Neural progenitor cell (in vitro differentiated cells): ENCODE measurements at regions not wholly inside any gene's neighbourhood (a gene's known extent, or its start where the extent isn't known, plus 50 kb on each side); places are given as distances from the start of the nearest gene placed in this dataset.

ENCODE experiments used
- DNase-seq: peaks from one replicate; pipeline ENCODE4 v3.0.0-alpha.2; 2016; ENCODE audit warnings: low spot score
- H2AFZ ChIP-seq: fragments of 200-600 bp; sonication (generic); replicated peaks from 2 replicates; pipeline ENCODE4 v1.6.1; 2016; ENCODE audit warnings: antibody characterized with exemption
- H3F3A ChIP-seq: fragments of 200-600 bp; sonication (generic); 2 replicates; pipeline ENCODE4 v1.6.1; 2016; ENCODE audit warnings: antibody characterized with exemption, low read depth
- H3K27ac ChIP-seq: fragments of 200-600 bp; sonication (generic); 2 replicates; pipeline ENCODE4 v1.5.1; 2016; ENCODE audit warnings: mild to moderate bottlenecking
- H3K27me3 ChIP-seq: fragments of 200-600 bp; sonication (generic); 2 replicates; pipeline ENCODE4 v1.6.1; 2016; ENCODE audit warnings: mild to moderate bottlenecking, moderate library complexity
- H3K36me3 ChIP-seq: fragments of 200-600 bp; sonication (generic); 2 replicates; pipeline ENCODE4 v1.5.1; 2016
- H3K4me1 ChIP-seq: fragments of 200-600 bp; sonication (generic); 2 replicates; pipeline ENCODE4 v1.6.1; 2016; ENCODE audit warnings: mixed run types
- H3K4me2 ChIP-seq: fragments of 200-600 bp; sonication (generic); 2 replicates; pipeline ENCODE4 v1.6.1; 2016
- H3K4me3 ChIP-seq: fragments of 200-600 bp; sonication (generic); 2 replicates; pipeline ENCODE4 v1.5.1; 2016
- H3K79me2 ChIP-seq: fragments of 200-600 bp; sonication (generic); 2 replicates; pipeline ENCODE4 v1.6.1; 2016; ENCODE audit warnings: low read depth
- H3K9ac ChIP-seq: fragments of 200-600 bp; sonication (generic); 2 replicates; pipeline ENCODE4 v1.6.1; 2016
- H3K9me3 ChIP-seq: fragments of 200-600 bp; sonication (generic); 2 replicates; pipeline ENCODE4 v1.5.1; 2016; ENCODE audit warnings: low read depth
- H4K20me1 ChIP-seq: fragments of 200-600 bp; sonication (generic); 2 replicates; pipeline ENCODE4 v1.6.1; 2016; ENCODE audit warnings: low read depth
- H3K27ac Mint-ChIP-seq: 3 replicates; pipeline ENCODE4 v1.8.0; 2021; ENCODE audit warnings: mixed read lengths
- H3K27me3 Mint-ChIP-seq: 2 replicates; pipeline ENCODE4 v1.8.0; 2022; ENCODE audit warnings: low read depth, mild to moderate bottlenecking, inconsistent platforms, moderate library complexity, mixed read lengths; ENCODE audit not compliant: insufficient read depth
- H3K36me3 Mint-ChIP-seq: 3 replicates; pipeline ENCODE4 v1.8.0; 2021; ENCODE audit warnings: mixed read lengths
- H3K4me1 Mint-ChIP-seq: 3 replicates; pipeline ENCODE4 v1.8.0; 2021; ENCODE audit warnings: mixed read lengths
- H3K4me3 Mint-ChIP-seq: 3 replicates; pipeline ENCODE4 v1.8.0; 2021; ENCODE audit warnings: mild to moderate bottlenecking, moderate library complexity, mixed read lengths
- H3K9me3 Mint-ChIP-seq: 3 replicates; pipeline ENCODE4 v1.8.0; 2020; ENCODE audit warnings: mixed read lengths
- EZH2 ChIP-seq: fragments of 200-600 bp; sonication (generic); IDR thresholded peaks from 2 replicates; pipeline ENCODE4 v1.6.1; 2017; ENCODE audit warnings: antibody characterized with exemption, mild to moderate bottlenecking, moderate library complexity
- EZH2phosphoT487 ChIP-seq: fragments of 200-600 bp; sonication (generic); IDR thresholded peaks from 2 replicates; pipeline ENCODE4 v1.6.1; 2017; ENCODE audit warnings: antibody characterized with exemption
- TF ChIP-seq, protein P1 (sequence below): fragments of 200-600 bp; sonication (generic); IDR thresholded peaks from 2 replicates; pipeline ENCODE4 v1.5.1; 2017; ENCODE audit warnings: antibody characterized with exemption, mild to moderate bottlenecking

DNA sequence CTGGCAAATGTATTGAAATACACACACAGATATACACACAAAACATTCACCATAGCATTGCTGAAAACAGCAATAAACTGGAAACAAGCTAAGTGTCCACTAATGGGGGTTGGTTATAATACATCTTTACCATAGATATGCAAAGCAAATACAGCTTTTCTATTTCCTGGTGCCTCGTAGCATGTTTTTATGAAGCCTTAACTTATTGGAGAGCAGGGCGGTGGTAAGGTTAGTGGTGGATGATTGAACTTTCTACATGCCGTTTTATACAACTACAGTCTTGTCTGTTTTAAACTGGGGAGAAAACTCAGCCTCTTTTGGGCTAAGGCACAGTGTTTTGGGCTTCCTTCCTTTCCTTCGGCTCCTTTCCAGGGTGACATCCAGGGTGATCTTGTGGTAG, 104.5 kb downstream of the NR2F2 start:
- TF ChIP-seq, protein P1, sequence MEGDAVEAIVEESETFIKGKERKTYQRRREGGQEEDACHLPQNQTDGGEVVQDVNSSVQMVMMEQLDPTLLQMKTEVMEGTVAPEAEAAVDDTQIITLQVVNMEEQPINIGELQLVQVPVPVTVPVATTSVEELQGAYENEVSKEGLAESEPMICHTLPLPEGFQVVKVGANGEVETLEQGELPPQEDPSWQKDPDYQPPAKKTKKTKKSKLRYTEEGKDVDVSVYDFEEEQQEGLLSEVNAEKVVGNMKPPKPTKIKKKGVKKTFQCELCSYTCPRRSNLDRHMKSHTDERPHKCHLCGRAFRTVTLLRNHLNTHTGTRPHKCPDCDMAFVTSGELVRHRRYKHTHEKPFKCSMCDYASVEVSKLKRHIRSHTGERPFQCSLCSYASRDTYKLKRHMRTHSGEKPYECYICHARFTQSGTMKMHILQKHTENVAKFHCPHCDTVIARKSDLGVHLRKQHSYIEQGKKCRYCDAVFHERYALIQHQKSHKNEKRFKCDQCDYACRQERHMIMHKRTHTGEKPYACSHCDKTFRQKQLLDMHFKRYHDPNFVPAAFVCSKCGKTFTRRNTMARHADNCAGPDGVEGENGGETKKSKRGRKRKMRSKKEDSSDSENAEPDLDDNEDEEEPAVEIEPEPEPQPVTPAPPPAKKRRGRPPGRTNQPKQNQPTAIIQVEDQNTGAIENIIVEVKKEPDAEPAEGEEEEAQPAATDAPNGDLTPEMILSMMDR: no peak
- TF ChIP-seq EZH2phosphoT487 (no peak), EZH2 (no peak)
- no peak overlapping the region for H3K9ac ChIP-seq
- H3K4me2 ChIP-seq: no peak overlapping the region
- H3K27ac Mint-ChIP-seq: no peak overlapping the region
- no peak for DNase-seq
- no peak overlapping the region for H2AFZ ChIP-seq
- peaks cover 2% of the 10 kb centered on the region for H3K9me3 Mint-ChIP-seq
- no peaks in the 10 kb centered on the region for H3K79me2 ChIP-seq
- no peaks in the 10 kb centered on the region for H3K27me3 Mint-ChIP-seq
- H3K9me3 ChIP-seq: no peaks in the 10 kb centered on the region
- no peaks in the 10 kb centered on the region for H3K4me1 Mint-ChIP-seq
- H3K4me1 ChIP-seq: no peaks in the 10 kb centered on the region
- no peaks in the 10 kb centered on the region for H3K36me3 Mint-ChIP-seq
- H3K4me3 ChIP-seq: no peak overlapping the region
- no peaks in the 10 kb centered on the region for H3F3A ChIP-seq
- H3K27ac ChIP-seq: no peak overlapping the region
- no peaks in the 10 kb centered on the region for H4K20me1 ChIP-seq
- H3K36me3 ChIP-seq: no peaks in the 10 kb centered on the region
- H3K27me3 ChIP-seq: peaks cover 4% of the 10 kb centered on the region
- no peak overlapping the region for H3K4me3 Mint-ChIP-seq

DNA sequence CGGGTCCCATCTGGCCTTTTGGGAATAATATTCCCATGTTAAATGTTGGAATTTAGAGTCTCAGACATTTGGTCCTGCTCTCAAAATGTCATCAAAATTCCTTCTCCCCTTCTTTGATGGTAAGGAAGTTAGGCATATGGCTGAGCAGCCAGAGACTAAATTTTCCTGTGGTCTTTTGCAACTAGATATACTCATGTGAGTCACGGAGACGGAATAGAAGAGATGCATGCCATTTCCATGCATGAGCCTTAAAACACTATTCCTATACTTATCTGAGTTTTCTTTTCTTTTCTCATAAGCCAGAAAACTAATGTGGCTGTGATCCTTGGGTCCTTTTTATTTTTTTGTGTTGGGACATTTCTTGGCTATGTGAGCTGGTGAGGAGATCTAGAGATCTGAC, 105.3 kb downstream of the NR2F2 start:
- no peaks in the 10 kb centered on the region for H3F3A ChIP-seq
- Mint-ChIP-seq H3K4me3 (no peak overlapping the region), H3K4me1 (no peaks in the 10 kb centered on the region), H3K36me3 (no peaks in the 10 kb centered on the region), H3K27me3 (no peaks in the 10 kb centered on the region), H3K9me3 (peaks cover 2% of the 10 kb centered on the region), H3K27ac (no peak overlapping the region)
- no peaks in the 10 kb centered on the region for H3K4me1 ChIP-seq
- H2AFZ ChIP-seq: no peak overlapping the region
- H3K27me3 ChIP-seq: peaks cover 4% of the 10 kb centered on the region
- no peak overlapping the region for H3K27ac ChIP-seq
- H3K79me2 ChIP-seq: no peaks in the 10 kb centered on the region
- no peak for DNase-seq
- H3K9me3 ChIP-seq: no peaks in the 10 kb centered on the region
- H3K4me2 ChIP-seq: no peak overlapping the region
- H3K9ac ChIP-seq: no peak overlapping the region
- no peaks in the 10 kb centered on the region for H4K20me1 ChIP-seq
- no peaks in the 10 kb centered on the region for H3K36me3 ChIP-seq
- no peak overlapping the region for H3K4me3 ChIP-seq
- TF ChIP-seq EZH2 (no peak), EZH2phosphoT487 (no peak)
- TF ChIP-seq, protein P1: no peak

DNA sequence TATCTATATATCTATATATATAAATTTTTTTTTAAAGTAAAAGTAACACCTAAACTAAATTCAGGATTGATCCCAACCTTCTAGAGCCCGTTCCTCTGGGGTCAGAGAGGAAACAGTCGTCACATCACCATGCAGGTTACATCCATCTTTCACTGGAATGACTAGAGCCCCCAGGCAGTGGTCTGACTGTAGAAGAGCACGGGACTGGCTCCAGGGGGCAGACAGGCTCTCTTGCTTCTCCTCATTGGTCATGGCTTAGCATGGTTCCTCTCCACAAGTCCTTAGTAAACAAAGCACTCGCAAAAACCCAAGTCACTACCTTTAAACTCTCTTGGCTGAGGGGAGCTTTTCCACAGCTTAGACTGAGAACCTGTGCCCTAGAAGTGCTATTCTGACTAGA, 110.5 kb downstream of the NR2F2 start:
- Histone ChIP-seq H4K20me1 (no peaks in the 10 kb centered on the region), H3K36me3 (no peaks in the 10 kb centered on the region), H3K4me1 (no peaks in the 10 kb centered on the region), H3K27me3 (peaks cover 4% of the 10 kb centered on the region), H3K79me2 (no peaks in the 10 kb centered on the region), H3K9ac (no peak overlapping the region), H2AFZ (no peak overlapping the region), H3K9me3 (no peaks in the 10 kb centered on the region), H3F3A (no peaks in the 10 kb centered on the region), H3K27ac (no peak overlapping the region), H3K4me2 (no peak overlapping the region), H3K4me3 (no peak overlapping the region)
- no peaks in the 10 kb centered on the region for H3K36me3 Mint-ChIP-seq
- H3K9me3 Mint-ChIP-seq: peaks cover 2% of the 10 kb centered on the region
- H3K27ac Mint-ChIP-seq: no peak overlapping the region
- no peaks in the 10 kb centered on the region for H3K4me1 Mint-ChIP-seq
- H3K4me3 Mint-ChIP-seq: no peak overlapping the region
- no peak for DNase-seq
- TF ChIP-seq, protein P1: no peak
- TF ChIP-seq EZH2 (no peak), EZH2phosphoT487 (no peak)
- peaks cover 5% of the 10 kb centered on the region for H3K27me3 Mint-ChIP-seq
